BLaER1 treated with 17β-estradiol and CSF1 and Interleukin-3, amounts not matched to agents 10 nM and 100 nM (cell line): ENCODE measurements at regions not wholly inside any gene's neighbourhood (a gene's known extent, or its start where the extent isn't known, plus 50 kb on each side); places are given as distances from the start of the nearest gene placed in this dataset.
"Not testable (repeated sequence)": the region's sequence is repeated elsewhere in the genome, so short reads cannot be mapped to it uniquely, and the experiment has no call there.

ENCODE experiments used
- H3K27ac ChIP-seq, 11 experiments: shearing (Covaris generic); formaldehyde crosslinking; 2 replicates each; pipeline ENCODE4 v1.8.1; 2022
- H3K27me3 ChIP-seq, 11 experiments: shearing (Covaris generic); formaldehyde crosslinking; 2 replicates each; pipeline ENCODE4 v1.8.1; 2022
- H3K36me3 ChIP-seq, 11 experiments: shearing (Covaris generic); formaldehyde crosslinking; 2 replicates each; pipeline ENCODE4 v1.8.1; 2022
- H3K4me1 ChIP-seq, 10 experiments: shearing (Covaris generic); formaldehyde crosslinking; 2 replicates each; pipeline ENCODE4 v1.8.1; 2022
- H3K4me2 ChIP-seq, 11 experiments: shearing (Covaris generic); formaldehyde crosslinking; 2 replicates each; pipeline ENCODE4 v1.8.1; 2022
- H3K4me3 ChIP-seq, 10 experiments: shearing (Covaris generic); formaldehyde crosslinking; 2 replicates each; pipeline ENCODE4 v1.8.1; 2022
- H3K9ac ChIP-seq, 11 experiments: shearing (Covaris generic); formaldehyde crosslinking; 2 replicates each; pipeline ENCODE4 v1.8.1; 2022
- H3K9me3 ChIP-seq, 11 experiments: shearing (Covaris generic); formaldehyde crosslinking; replicated peaks in 1 of 11; 2 replicates each; pipeline ENCODE4 v1.8.1; 2022
- H4K20me1 ChIP-seq, 11 experiments: shearing (Covaris generic); formaldehyde crosslinking; 2 replicates each; pipeline ENCODE4 v1.8.1; 2022
- Cebpa-rat ChIP-seq, 11 experiments: shearing (Covaris generic); IDR thresholded peaks; 2 replicates each; pipeline ENCODE4 v1.8.1; 2022

DNA sequence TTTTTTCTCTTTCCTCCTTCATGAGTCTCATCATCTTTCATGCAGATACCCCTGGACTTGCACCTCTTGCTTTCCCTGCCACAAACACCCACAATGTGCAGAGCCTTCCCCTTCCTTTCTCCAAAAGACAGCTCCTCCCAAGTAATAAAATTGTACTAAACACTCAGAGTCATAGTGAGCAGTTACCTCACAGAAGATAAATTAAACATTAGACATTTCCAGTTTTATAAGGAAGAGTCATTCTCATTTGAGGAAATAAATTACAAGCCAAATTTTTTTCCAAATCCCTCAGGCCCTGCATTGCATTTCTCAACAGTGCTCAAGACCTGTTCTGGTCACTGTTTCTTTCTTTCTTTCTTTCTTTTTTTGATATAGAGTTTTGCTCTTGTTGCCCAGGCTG lies 131.5 kb downstream of the ATPSCKMT start:
- no peak overlapping the region for H3K4me3 ChIP-seq

DNA sequence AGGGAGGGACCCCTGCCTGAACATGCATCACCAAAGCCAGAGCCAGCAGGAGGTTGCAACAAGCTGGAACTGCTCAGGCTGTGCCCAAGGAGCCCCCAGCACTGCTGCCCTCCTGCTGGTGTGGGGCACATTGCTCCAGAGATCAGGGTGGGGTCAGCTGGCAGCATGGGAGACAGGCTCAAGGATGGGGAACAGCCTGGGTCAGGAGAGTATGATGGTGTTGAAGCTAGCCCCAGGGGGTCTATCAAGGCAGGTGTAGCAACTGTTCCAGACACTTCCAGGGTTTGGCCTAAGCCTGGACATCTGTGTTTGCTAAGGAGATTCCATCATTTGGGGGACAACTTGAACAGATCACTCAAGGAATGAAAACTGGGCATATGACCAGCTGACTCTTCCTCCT lies 133.1 kb downstream of the ATPSCKMT start:
- H3K27me3 ChIP-seq, result no peaks in the 10 kb centered on the region
- peaks cover 0 to 5% (median 0%) of the 10 kb centered on the region in 11 experiments; a peak in 3 of 22 replicates for H3K9me3 ChIP-seq
- H4K20me1 ChIP-seq, result no peaks in the 10 kb centered on the region
- H3K9ac ChIP-seq, result no peak overlapping the region
- H3K4me3 ChIP-seq, result no peak overlapping the region
- H3K36me3 ChIP-seq, result no peaks in the 10 kb centered on the region
- no peak overlapping the region for H3K27ac ChIP-seq
- H3K4me1 ChIP-seq, result peaks cover 0 to 2% (median 0%) of the 10 kb centered on the region in 10 experiments; a peak in 1 of 20 replicates
- no peak for TF ChIP-seq Cebpa-rat (IDR thresholded peaks at IDR 0.05)
- no peak overlapping the region for H3K4me2 ChIP-seq

More for the DNA sequence above, 131.5 kb downstream of the ATPSCKMT start:
- H3K4me1 ChIP-seq, result no peaks in the 10 kb centered on the region
- no peak overlapping the region for H3K27ac ChIP-seq
- no peak overlapping the region for H3K4me2 ChIP-seq
- TF ChIP-seq Cebpa-rat (IDR thresholded peaks at IDR 0.05), result no peak
- H3K36me3 ChIP-seq, result no peaks in the 10 kb centered on the region
- H4K20me1 ChIP-seq, result no peaks in the 10 kb centered on the region
- peaks cover 0 to 5% (median 0%) of the 10 kb centered on the region in 11 experiments; a peak in 3 of 22 replicates for H3K9me3 ChIP-seq
- H3K27me3 ChIP-seq, result no peaks in the 10 kb centered on the region
- no peak overlapping the region for H3K9ac ChIP-seq

DNA sequence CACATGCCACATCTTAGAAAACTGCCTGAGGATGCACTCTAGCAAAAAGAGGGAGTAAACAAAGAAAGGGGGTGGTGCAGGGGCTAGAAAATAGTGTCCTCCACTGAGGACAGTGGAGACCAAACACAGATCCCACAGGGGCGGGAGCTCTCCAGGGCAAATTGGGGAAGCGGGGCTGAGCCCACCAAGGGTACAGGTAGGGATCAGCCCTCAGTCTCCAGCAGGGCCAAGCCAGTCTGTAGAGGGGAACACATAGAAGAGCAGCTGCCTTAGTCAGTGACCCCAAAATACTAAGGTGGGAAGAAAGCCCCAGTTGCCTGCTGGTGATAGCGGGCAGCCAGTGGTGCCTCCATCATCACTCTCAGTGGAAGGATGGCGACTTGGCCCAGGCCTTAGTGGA lies 134.0 kb downstream of the ATPSCKMT start:
- Histone ChIP-seq H3K9ac (no peak overlapping the region), H3K27ac (no peak overlapping the region), H4K20me1 (no peaks in the 10 kb centered on the region), H3K4me1 (peaks cover 0 to 3% (median 0%) of the 10 kb centered on the region in 10 experiments; a peak in 1 of 20 replicates), H3K27me3 (no peaks in the 10 kb centered on the region), H3K4me3 (no peak overlapping the region), H3K9me3 (peaks cover 0 to 5% (median 0%) of the 10 kb centered on the region in 11 experiments; a peak in 3 of 22 replicates), H3K36me3 (no peaks in the 10 kb centered on the region), H3K4me2 (no peak overlapping the region)
- no peak for TF ChIP-seq Cebpa-rat (IDR thresholded peaks at IDR 0.05)

DNA sequence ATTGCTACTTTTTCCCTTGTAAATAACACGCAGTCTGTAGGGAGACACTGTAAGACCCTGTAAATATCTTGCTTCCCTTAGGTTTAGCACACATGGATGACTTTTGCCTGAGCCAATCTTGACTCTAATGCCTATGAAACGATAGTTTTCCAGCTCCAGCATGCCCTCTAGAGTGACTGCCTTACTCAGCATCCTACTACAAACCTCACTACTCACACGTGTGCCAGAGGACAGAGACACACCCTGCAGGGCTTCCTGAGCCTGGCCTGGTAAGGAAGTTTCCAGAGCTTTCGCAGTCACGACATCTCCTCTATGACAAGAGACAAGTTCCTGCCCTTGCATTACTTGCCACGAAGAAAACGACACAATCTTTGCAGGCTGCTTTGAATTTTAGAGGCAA lies 138.1 kb downstream of the ATPSCKMT start:
- Histone ChIP-seq H3K27me3 (no peaks in the 10 kb centered on the region), H3K4me2 (no peak overlapping the region), H4K20me1 (no peaks in the 10 kb centered on the region), H3K36me3 (no peaks in the 10 kb centered on the region), H3K27ac (no peak overlapping the region), H3K4me1 (peaks cover 0 to 3% (median 0%) of the 10 kb centered on the region in 10 experiments; a peak in 1 of 20 replicates), H3K4me3 (no peak overlapping the region), H3K9me3 (peaks cover 0 to 5% (median 0%) of the 10 kb centered on the region in 11 experiments; a peak in 3 of 22 replicates), H3K9ac (no peak overlapping the region)
- no peak for TF ChIP-seq Cebpa-rat (IDR thresholded peaks at IDR 0.05)

DNA sequence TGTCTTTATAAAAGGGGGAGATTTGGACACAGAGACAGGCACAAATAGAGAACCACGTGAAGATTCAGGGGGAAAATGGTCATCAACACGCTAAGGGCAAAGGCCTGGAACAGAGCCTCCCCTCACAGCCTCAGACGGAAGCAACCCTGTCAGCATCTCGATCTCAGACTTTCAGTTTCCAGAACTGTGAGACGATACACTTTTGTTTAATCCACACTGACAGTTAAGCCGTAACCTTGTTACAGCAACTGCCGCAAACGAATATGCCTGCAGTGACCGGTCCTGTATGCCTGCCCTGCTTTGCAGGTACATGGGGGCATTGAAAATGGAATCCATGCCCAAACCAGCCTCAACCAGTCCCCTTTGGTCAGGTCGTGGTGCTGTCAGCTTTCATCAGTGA lies 139.5 kb downstream of the ATPSCKMT start:
- Histone ChIP-seq H3K27ac (no peak overlapping the region), H3K9ac (no peak overlapping the region), H3K4me3 (no peak overlapping the region), H3K9me3 (no peaks in the 10 kb centered on the region), H3K27me3 (no peaks in the 10 kb centered on the region), H3K4me1 (peaks cover 0 to 3% (median 0%) of the 10 kb centered on the region in 10 experiments; a peak in 1 of 20 replicates), H3K36me3 (no peaks in the 10 kb centered on the region), H3K4me2 (no peak overlapping the region), H4K20me1 (no peaks in the 10 kb centered on the region)
- TF ChIP-seq Cebpa-rat (IDR thresholded peaks at IDR 0.05), result no peak

DNA sequence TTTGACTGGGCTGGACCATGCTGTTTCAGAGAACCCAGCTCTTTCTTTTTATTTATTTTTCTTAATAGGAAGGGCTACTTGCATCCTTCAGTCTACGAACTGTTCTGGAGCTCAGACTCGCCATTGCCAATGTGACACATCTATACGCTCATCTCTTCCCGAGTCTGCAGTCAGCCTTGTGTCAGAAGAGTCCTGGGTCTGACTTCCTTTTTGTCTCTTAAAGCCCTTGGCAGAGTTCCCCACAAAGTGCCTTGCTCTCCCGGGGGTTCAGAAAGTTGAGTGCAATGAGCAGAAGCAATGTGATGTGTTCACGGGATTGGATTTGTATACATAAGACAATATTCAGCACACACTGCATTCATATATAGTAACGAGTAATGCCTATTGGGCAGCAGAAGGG lies 140.4 kb downstream of the ATPSCKMT start:
- H3K4me3 ChIP-seq, result no peak overlapping the region
- no peaks in the 10 kb centered on the region for H3K9me3 ChIP-seq
- H3K4me1 ChIP-seq, result peaks cover 0 to 3% (median 0%) of the 10 kb centered on the region in 10 experiments; a peak in 1 of 20 replicates
- H3K9ac ChIP-seq, result no peak overlapping the region
- no peak overlapping the region for H3K27ac ChIP-seq
- no peak overlapping the region for H3K4me2 ChIP-seq
- H4K20me1 ChIP-seq, result no peaks in the 10 kb centered on the region
- H3K36me3 ChIP-seq, result no peaks in the 10 kb centered on the region
- H3K27me3 ChIP-seq, result no peaks in the 10 kb centered on the region
- TF ChIP-seq Cebpa-rat (IDR thresholded peaks at IDR 0.05), result no peak

DNA sequence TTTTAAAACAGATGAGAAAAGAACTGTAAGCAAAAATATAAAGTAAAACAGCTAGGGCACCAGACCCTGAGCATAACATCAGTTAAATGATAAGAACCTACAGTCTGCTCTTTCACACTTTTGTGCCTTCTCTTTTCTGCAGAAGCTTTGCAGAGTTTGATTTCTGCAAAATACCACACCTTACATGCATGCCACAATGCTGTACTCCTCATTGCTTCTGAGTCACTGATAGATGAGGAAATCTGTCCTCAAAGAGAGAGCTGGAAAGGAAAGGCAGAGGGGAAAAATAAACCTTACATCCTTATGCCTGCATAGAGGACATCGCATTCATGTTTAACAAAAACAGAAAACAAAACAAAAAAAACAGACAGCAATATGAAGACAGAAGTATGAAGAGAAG lies 142.9 kb downstream of the ATPSCKMT start:
- no peak overlapping the region for H3K9ac ChIP-seq
- no peaks in the 10 kb centered on the region for H3K9me3 ChIP-seq
- H4K20me1 ChIP-seq, result no peaks in the 10 kb centered on the region
- no peak overlapping the region for H3K4me3 ChIP-seq
- peaks cover 0 to 3% (median 0%) of the 10 kb centered on the region in 10 experiments; a peak in 1 of 20 replicates for H3K4me1 ChIP-seq
- H3K4me2 ChIP-seq, result no peak overlapping the region
- no peaks in the 10 kb centered on the region for H3K36me3 ChIP-seq
- H3K27ac ChIP-seq, result no peak overlapping the region
- no peaks in the 10 kb centered on the region for H3K27me3 ChIP-seq
- TF ChIP-seq Cebpa-rat (IDR thresholded peaks at IDR 0.05), result no peak

DNA sequence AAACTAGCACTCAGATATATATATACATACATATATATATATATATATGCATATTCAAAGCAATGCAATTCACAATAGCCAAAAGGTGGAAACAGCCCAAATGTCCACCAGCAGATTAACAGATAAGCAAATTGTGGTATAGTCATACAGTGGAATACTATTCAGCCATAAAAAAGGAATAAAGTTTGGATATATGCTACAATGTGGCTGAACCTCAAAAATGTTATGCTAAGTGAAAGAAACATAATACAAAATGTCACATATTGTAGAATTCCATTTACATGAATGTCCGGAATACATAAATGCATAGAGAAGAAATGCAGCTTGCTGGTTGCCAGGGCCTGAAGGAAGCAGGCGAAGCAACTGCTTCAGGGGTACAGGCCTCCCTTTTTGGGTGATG lies 143.4 kb downstream of the ATPSCKMT start:
- Histone ChIP-seq H3K27ac (no peak overlapping the region), H4K20me1 (no peaks in the 10 kb centered on the region), H3K36me3 (no peaks in the 10 kb centered on the region), H3K4me2 (no peak overlapping the region), H3K4me3 (no peak overlapping the region), H3K27me3 (no peaks in the 10 kb centered on the region), H3K9ac (no peak overlapping the region), H3K4me1 (no peaks in the 10 kb centered on the region), H3K9me3 (no peaks in the 10 kb centered on the region)
- TF ChIP-seq Cebpa-rat (IDR thresholded peaks at IDR 0.05), result no peak

DNA sequence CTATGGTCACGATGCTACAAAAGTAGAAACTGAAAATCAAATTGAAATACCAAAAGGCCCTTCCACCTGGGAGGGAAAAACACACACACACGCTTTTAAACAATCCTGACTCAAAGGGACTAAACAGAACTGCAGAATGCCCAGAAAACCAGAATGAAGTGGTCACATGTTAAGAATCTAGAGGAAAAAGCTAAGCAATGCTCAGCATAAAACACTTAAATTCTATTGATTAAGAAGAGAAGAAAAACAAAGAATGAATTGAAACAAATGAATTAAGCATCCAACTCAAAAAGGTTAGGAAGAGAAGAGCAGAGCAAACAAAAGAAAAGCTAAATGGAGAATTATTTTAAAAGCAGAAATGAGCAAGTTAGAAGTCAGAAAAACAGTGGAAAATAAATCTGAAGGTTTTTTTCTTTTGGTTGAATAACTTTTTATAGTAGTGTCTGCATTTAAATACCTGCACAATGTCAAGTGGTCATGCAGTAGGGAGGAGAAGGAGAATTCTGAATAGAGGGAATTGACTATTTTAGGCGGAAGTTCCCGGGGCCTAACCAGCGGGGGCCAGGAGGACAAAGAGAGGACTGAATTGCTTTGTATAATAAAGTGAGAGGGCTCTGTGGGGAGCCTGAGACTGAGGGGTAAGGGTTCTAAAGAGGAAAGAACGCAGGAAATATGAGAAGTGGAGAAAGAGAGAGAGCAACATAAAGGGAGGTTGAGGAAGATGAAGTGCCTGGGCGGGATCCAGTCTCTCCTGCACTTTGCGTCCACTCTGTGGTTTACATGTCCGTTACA lies 146.8 kb downstream of the ATPSCKMT start:
- H3K4me3 ChIP-seq, result no peak overlapping the region
- TF ChIP-seq Cebpa-rat (IDR thresholded peaks at IDR 0.05), result no peak
- no peaks in the 10 kb centered on the region for H3K27me3 ChIP-seq
- no peak overlapping the region for H3K9ac ChIP-seq
- no peak overlapping the region for H3K4me2 ChIP-seq
- H3K4me1 ChIP-seq, result no peaks in the 10 kb centered on the region
- H4K20me1 ChIP-seq, result no peaks in the 10 kb centered on the region
- no peak overlapping the region for H3K27ac ChIP-seq
- peaks cover 0 to 16% (median 7%) of the 10 kb centered on the region in 11 experiments; a peak in 7 of 22 replicates for H3K9me3 ChIP-seq
- H3K36me3 ChIP-seq, result no peaks in the 10 kb centered on the region

DNA sequence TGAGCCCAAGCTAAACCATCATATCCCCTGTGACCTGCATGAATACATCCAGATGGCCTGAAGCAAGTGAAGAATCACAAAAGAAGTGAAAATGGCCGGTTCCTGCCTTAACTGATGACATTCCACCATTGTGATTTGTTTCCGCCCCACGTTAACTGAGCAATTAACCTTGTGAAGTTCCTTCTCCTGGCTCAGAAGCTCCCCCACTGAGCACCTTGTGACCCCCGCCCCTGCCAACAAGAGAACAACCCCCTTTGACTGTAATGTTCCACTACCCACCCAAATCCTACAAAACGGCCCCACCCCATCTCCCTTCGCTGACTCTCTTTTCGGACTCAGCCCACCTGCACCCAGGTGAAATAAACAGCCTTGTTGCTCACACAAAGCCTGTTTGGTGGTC lies 147.5 kb downstream of the ATPSCKMT start:
- H4K20me1 ChIP-seq, H3K4me2 ChIP-seq, H3K4me1 ChIP-seq, H3K27ac ChIP-seq, H3K4me3 ChIP-seq, H3K27me3 ChIP-seq, H3K9ac ChIP-seq, H3K36me3 ChIP-seq: not testable (repeated sequence)
- peaks cover 0 to 16% (median 7%) of the 10 kb centered on the region in 11 experiments; a peak in 7 of 22 replicates for H3K9me3 ChIP-seq
